Stomach (tissue), 8 donors: ENCODE measurements at regions not wholly inside any gene's neighbourhood (a gene's known extent, or its start where the extent isn't known, plus 50 kb on each side); places are given as distances from the start of the nearest gene placed in this dataset.
A peak's percentile ranks its signal among the peaks of the same experiment; 100 is the strongest.

ENCODE experiments used
- DNase-seq, 2 donors: peaks; one replicate each; pipeline versions ENCODE4 v3.0.0 to v3.0.0-alpha.2; 2013 to 2019
- H3K27ac ChIP-seq, 5 donors: fragments of 200-600 bp in 4 of 5; sonication (generic) in 4 of 5; one replicate each; pipeline ENCODE4 v1.5.1; 2013 to 2019; ENCODE audit warnings: mild to moderate bottlenecking in 1 of 5, moderate library complexity in 1 of 5
- H3K27me3 ChIP-seq, 3 donors: fragments of 200-600 bp; sonication (generic); one replicate each; pipeline ENCODE4 v1.5.1; 2017 to 2019; ENCODE audit warnings: mixed run types in 1 of 3
- H3K36me3 ChIP-seq, 4 donors: fragments of 200-600 bp; sonication (generic); 1 replicate in 3 of 4; 2 replicates in 1 of 4; pipeline ENCODE4 v1.5.1; 2016 to 2019
- H3K4me1 ChIP-seq, 4 donors: fragments of 200-600 bp; sonication (generic); one replicate each; pipeline ENCODE4 v1.5.1; 2016 to 2019
- H3K4me3 ChIP-seq, 4 donors: fragments of 200-600 bp; sonication (generic) in 3 of 4; one replicate each; pipeline ENCODE4 v1.5.1; 2016 to 2019; ENCODE audit warnings: mild to moderate bottlenecking in 1 of 4
- H3K9me3 ChIP-seq, 4 donors: fragments of 200-600 bp; sonication (generic); one replicate each; pipeline ENCODE4 v1.5.1; 2016 to 2019
- EP300 ChIP-seq: sonication (generic); formaldehyde crosslinking; IDR thresholded peaks from one replicate; pipeline ENCODE4 v1.6.1; 2017; ENCODE audit warnings: antibody characterized with exemption
- POLR2A ChIP-seq, 4 donors: fragments of 450-650 bp; IDR thresholded peaks; one replicate each; pipeline ENCODE4 v1.6.1; 2016; ENCODE audit warnings: antibody characterized with exemption in 4 of 4, control low read depth in 2 of 4, mild to moderate bottlenecking in 1 of 4, moderate library complexity in 1 of 4
- POLR2AphosphoS5 ChIP-seq, 3 donors: sonication (generic); formaldehyde crosslinking; IDR thresholded peaks; one replicate each; pipeline ENCODE4 v1.6.1; 2016; ENCODE audit warnings: antibody characterized with exemption in 3 of 3
- WGBS, 5 donors: extraction: QIAGEN DNeasy Blood & Tissue Kit in 3 of 5; methylation state at CpG; one replicate each; pipeline versions ENCODE4 v1.1.5 to v1.1.7; 2013 to 2018; 5-methylcytosine and 5-hydroxymethylcytosine counted together
- intact Hi-C: fragments of 100-400 bp; cut with DNase I; formaldehyde crosslinking; loops from one replicate; pipeline ENCODE4 v1.15.1; 2023; ENCODE audit warnings: low total_unique reads
- TF ChIP-seq, protein P1 (sequence below), 7 experiments: fragments of 450-650 bp in 4 of 7; fragments of 200-600 bp in 3 of 7; sonication (generic) in 3 of 7; IDR thresholded peaks; one replicate each; pipeline ENCODE4 v1.5.1; 2016 to 2019; ENCODE audit warnings: antibody characterized with exemption in 7 of 7, control low read depth in 2 of 7, mild to moderate bottlenecking in 1 of 7
- donor health status: healthy with polysubstance abuse.
- donor health status: Bipolar disorder and iron deficiency.
- donor health status: healthy.

DNA sequence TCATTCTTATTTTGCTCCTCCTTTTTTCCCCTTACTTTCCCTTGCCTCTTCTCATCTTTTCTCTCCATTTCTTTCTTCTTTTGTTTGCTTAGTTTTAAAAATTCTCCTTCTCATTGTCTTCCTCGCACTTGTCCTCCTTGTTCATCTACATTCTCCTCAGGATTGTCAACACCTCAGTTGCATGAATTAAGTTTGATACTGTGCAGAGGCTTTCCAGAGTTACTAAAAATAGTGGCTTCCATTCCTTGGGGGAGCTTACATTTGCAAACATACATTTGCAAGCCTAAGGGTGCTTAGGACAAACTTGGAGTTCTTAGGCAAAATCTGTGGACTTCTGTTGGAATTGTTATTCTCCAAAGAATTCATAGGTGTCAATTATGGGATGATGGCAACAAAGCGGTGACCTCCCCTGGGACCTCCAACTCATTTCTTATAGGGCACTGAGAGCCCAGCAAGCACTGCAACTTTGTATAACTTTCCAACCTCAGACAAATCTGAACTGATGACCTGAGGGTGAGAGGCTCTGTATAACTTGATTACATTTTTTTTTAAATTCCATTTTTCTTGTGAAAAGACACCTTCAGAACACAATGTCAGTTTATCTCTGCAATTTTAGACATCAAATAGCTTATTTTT, 371.4 kb downstream of the TMEM38B start:
- WGBS, 5 donors: 84 to 95% (median 90%) methylated on average over 2 of the region's 2 CpGs
- DNase-seq: no peak

DNA sequence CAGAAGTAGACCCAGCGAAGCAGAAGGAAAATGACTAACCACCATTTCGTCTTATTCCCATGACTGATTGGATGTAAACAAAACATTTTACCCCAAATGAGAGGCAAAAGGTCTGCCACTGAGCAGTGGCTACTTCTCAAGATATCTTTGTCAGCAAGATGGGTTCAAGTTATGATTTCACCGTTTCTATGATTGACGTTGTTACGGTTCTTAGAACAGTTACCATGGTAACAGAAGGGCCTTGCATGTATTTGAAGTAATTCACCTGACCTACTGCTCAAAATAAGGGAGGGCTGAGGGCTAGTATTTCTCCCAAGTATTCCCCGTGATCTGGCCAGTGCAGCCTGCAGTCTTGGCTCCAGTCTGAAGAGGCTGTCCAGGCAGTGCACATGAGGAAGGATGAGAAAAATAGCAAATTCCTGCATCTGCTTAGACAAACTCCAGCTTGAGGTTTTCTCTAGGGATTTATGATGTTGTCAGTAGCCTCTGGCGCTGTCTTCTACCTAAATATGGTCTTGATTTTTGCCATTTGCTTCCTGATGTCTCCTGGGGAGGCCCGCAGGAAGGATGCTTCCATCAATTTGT, 372.7 kb downstream of the TMEM38B start:
- Histone ChIP-seq H3K4me3 (no peak overlapping the region), H3K36me3 (no peaks in the 10 kb centered on the region), H3K27me3 (no peaks in the 10 kb centered on the region), H3K4me1 (no peaks in the 10 kb centered on the region), H3K9me3 (no peaks in the 10 kb centered on the region), H3K27ac (no peak overlapping the region)
- intact Hi-C loops: no loop called here
- WGBS, 5 donors: 54 to 76% (median 64%) methylated on average over 8 of the region's 8 CpGs
- peak in 1 of 2 donors; percentile 45 for DNase-seq
- TF ChIP-seq EP300 (no peak), POLR2AphosphoS5 (IDR thresholded peaks at IDR 0.05) (no peak), POLR2A (IDR thresholded peaks at IDR 0.05) (no peak)
- TF ChIP-seq, protein P1, sequence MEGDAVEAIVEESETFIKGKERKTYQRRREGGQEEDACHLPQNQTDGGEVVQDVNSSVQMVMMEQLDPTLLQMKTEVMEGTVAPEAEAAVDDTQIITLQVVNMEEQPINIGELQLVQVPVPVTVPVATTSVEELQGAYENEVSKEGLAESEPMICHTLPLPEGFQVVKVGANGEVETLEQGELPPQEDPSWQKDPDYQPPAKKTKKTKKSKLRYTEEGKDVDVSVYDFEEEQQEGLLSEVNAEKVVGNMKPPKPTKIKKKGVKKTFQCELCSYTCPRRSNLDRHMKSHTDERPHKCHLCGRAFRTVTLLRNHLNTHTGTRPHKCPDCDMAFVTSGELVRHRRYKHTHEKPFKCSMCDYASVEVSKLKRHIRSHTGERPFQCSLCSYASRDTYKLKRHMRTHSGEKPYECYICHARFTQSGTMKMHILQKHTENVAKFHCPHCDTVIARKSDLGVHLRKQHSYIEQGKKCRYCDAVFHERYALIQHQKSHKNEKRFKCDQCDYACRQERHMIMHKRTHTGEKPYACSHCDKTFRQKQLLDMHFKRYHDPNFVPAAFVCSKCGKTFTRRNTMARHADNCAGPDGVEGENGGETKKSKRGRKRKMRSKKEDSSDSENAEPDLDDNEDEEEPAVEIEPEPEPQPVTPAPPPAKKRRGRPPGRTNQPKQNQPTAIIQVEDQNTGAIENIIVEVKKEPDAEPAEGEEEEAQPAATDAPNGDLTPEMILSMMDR (IDR thresholded peaks at IDR 0.05): no peak

More for the DNA sequence above, 371.4 kb downstream of the TMEM38B start:
- Histone ChIP-seq H3K27me3 (no peaks in the 10 kb centered on the region), H3K4me1 (no peaks in the 10 kb centered on the region), H3K4me3 (no peak overlapping the region), H3K27ac (no peak overlapping the region), H3K9me3 (no peaks in the 10 kb centered on the region), H3K36me3 (no peaks in the 10 kb centered on the region)
- TF ChIP-seq EP300: no peak
- no peak for TF ChIP-seq POLR2AphosphoS5 (IDR thresholded peaks at IDR 0.05)
- TF ChIP-seq, protein P1 (IDR thresholded peaks at IDR 0.05): no peak
- no peak for TF ChIP-seq POLR2A (IDR thresholded peaks at IDR 0.05)
- intact Hi-C loops: no loop called here

DNA sequence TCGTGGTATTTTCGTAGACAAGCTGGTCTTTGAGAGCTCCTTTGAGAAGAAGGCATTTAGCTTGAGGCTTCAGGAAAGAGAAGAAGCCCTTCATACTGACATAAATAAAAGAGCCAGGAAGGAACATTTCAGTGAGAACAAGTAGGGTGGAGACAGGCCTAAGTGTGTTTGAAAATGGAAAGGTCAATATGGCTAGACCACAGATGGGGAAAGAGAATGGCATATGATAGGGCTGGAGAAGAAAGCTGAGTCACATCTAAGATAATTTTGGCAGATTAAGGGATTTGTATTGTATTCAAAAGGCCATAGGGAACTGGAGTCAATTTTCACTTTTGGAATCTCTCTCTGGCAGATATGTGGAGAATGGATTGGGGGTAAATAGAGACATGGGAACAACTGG, 374.9 kb downstream of the TMEM38B start:
- Histone ChIP-seq H3K9me3 (no peaks in the 10 kb centered on the region), H3K27ac (no peak overlapping the region), H3K4me1 (no peaks in the 10 kb centered on the region), H3K36me3 (no peaks in the 10 kb centered on the region), H3K27me3 (no peaks in the 10 kb centered on the region), H3K4me3 (no peak overlapping the region)
- WGBS, 5 donors: 57 to 91% (median 84%) methylated on average over 2 of the region's 2 CpGs
- TF ChIP-seq POLR2AphosphoS5 (IDR thresholded peaks at IDR 0.05): no peak
- TF ChIP-seq, protein P1 (IDR thresholded peaks at IDR 0.05): no peak
- TF ChIP-seq EP300: no peak
- TF ChIP-seq POLR2A (IDR thresholded peaks at IDR 0.05): no peak
- intact Hi-C loops: no loop called here
- no peak for DNase-seq

DNA sequence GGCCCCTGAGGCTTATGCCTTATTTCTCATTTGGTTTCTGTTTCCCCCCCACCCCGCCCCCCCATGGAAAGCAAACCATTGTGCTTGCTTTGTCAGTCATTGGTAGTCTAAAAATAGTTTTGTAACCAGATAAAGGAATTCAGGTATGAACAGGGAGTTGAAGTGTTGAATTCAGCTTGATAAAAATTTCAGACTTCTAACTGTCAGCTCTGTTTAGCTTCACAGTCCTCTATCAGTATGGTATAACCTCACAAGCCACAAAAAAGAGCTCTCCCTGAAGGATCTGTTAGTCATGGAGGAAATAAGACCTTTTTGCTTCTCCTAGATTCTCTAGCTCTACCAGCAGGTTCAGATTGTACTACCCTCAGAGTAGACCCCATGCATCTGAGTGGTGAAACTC, 378.1 kb downstream of the TMEM38B start:
- WGBS, 5 donors: 24 to 48% (median 36%) methylated on average over 1 of the region's 1 CpG
- TF ChIP-seq EP300 (no peak), POLR2AphosphoS5 (IDR thresholded peaks at IDR 0.05) (no peak), POLR2A (IDR thresholded peaks at IDR 0.05) (no peak)
- TF ChIP-seq, protein P1 (IDR thresholded peaks at IDR 0.05): no peak
- Histone ChIP-seq H3K4me3 (no peak overlapping the region), H3K27me3 (no peaks in the 10 kb centered on the region), H3K4me1 (no peaks in the 10 kb centered on the region), H3K36me3 (no peaks in the 10 kb centered on the region), H3K9me3 (no peaks in the 10 kb centered on the region), H3K27ac (no peak overlapping the region)
- intact Hi-C loops: no loop called here
- DNase-seq: no peak
